K562 (cell line): ENCODE measurements at regions not wholly inside any gene's neighbourhood (a gene's known extent, or its start where the extent isn't known, plus 50 kb on each side); places are given as distances from the start of the nearest gene placed in this dataset.

Experiments
- ATAC-seq: fragments of 200-7000 bp; cut with Tn5 transposase; 3 replicates; pipeline ENCODE4 v1.9.1; 2020; ENCODE audit warnings: moderate library complexity
- BruUV-seq: library from RNA; stranded (reverse); fragments of 400-500 nt; replicated peaks from 2 replicates; lab custom pipeline; 2021; lab: Mats Ljungman, UMichigan
- CTCF ChIA-PET: fragments of 300-600 bp; formaldehyde crosslinking; extraction: SDS; loops from one replicate; lab custom pipeline; 2021; ENCODE audit warnings: low intra/inter-chr PET ratio; lab: Yijun Ruan, JAX
- POLR2A ChIA-PET: fragments of 300-600, 350-650 bp; sonication (Branson Sonifier 250); formaldehyde crosslinking; extraction: SDS; loops from one replicate; lab custom pipeline; 2021; ENCODE audit warnings: antibody characterized with exemption, inconsistent platforms; lab: Yijun Ruan, JAX
- DNase-seq, 4 experiments: peaks; one replicate each; pipeline versions ENCODE4 v3.0.0 to v3.0.0-alpha.2; 2011 to 2018; ENCODE audit warnings: low spot score in 3 of 4, mixed read lengths in 3 of 4; ENCODE audit errors: extremely low read depth in 1 of 4
- FAIRE-seq: peaks from 2 replicates; lab custom pipeline; 2011; peaks lifted over from hg19 to GRCh38; lab: Jason Lieb, UNC
- H2AFZ ChIP-seq: 2 replicates; pipeline ENCODE4 v1.6.0; 2011; ENCODE audit warnings: low read depth, low read length, control low read depth, inconsistent platforms
- H3K27ac ChIP-seq: fragments of 200-600 bp; 3 replicates; pipeline ENCODE4 v1.8.0; 2011; ENCODE audit warnings: low read depth, mild to moderate bottlenecking, control low read depth, inconsistent platforms, low read length, moderate library complexity, mixed read lengths; ENCODE audit errors: extremely low read depth
- H3K27me3 ChIP-seq, 2 experiments: fragments of 300-600 bp in 1 of 2; 2 replicates in 1 of 2; 3 replicates in 1 of 2; pipeline versions ENCODE4 v1.6.0 to v1.8.0; 2011; ENCODE audit warnings: inconsistent platforms in 2 of 2, low read length in 2 of 2, mild to moderate bottlenecking in 1 of 2, mixed read lengths in 1 of 2, moderate library complexity in 1 of 2; ENCODE audit not compliant: control insufficient read depth in 2 of 2, insufficient read depth in 2 of 2
- H3K36me3 ChIP-seq: fragments of 300-600 bp; 3 replicates; pipeline ENCODE4 v1.8.0; 2011; ENCODE audit warnings: mild to moderate bottlenecking, low read length, inconsistent platforms; ENCODE audit not compliant: control insufficient read depth, insufficient read depth
- H3K4me1 ChIP-seq, 2 experiments: fragments of 200-600 bp in 1 of 2; replicated peaks in 1 of 2; 2 replicates in 1 of 2; 3 replicates in 1 of 2; pipeline versions ENCODE4 v1.5.1 to v1.8.0; 2011; ENCODE audit warnings: inconsistent platforms in 2 of 2, low read length in 2 of 2, mild to moderate bottlenecking in 1 of 2, mixed read lengths in 1 of 2, moderate library complexity in 1 of 2; ENCODE audit not compliant: control insufficient read depth in 2 of 2, insufficient read depth in 2 of 2
- H3K4me2 ChIP-seq: 2 replicates; pipeline ENCODE4 v1.6.1; 2011; ENCODE audit warnings: low read length, control low read depth, inconsistent platforms, mixed read lengths; ENCODE audit not compliant: insufficient read depth
- H3K4me3 ChIP-seq: fragments of 200-600 bp; sonication (generic), shearing (Covaris generic); 2 replicates; pipeline ENCODE4 v1.5.1; 2016; ENCODE audit warnings: control low read depth, inconsistent platforms
- H3K79me2 ChIP-seq: fragments of 200-600 bp; 3 replicates; pipeline ENCODE4 v1.8.0; 2011; ENCODE audit warnings: low read length, inconsistent platforms; ENCODE audit not compliant: control insufficient read depth, insufficient read depth
- H3K9ac ChIP-seq, 2 experiments: 2 replicates each; pipeline versions ENCODE4 v1.6.0 to v1.6.1; 2011; ENCODE audit warnings: low read depth in 2 of 2, low read length in 2 of 2, control low read depth in 1 of 2, inconsistent platforms in 1 of 2, mild to moderate bottlenecking in 1 of 2, mixed read lengths in 1 of 2; ENCODE audit not compliant: insufficient read depth in 1 of 2
- H3K9me1 ChIP-seq: one replicate; pipeline ENCODE4 v1.6.0; 2011; ENCODE audit warnings: inconsistent platforms, mild to moderate bottlenecking, low read length, moderate library complexity; ENCODE audit not compliant: control insufficient read depth, insufficient read depth
- H3K9me3 ChIP-seq: replicated peaks from 2 replicates; pipeline ENCODE4 v1.5.1; 2011; ENCODE audit warnings: low read depth, low read length, inconsistent platforms; ENCODE audit not compliant: control insufficient read depth, insufficient read depth
- H4K20me1 ChIP-seq: replicated peaks from 2 replicates; pipeline ENCODE4 v1.6.1; 2011; ENCODE audit warnings: low read length, inconsistent platforms, mixed read lengths; ENCODE audit not compliant: control insufficient read depth, insufficient read depth
- ASH1L ChIP-seq: fragments of 450-650 bp; IDR thresholded peaks from 2 replicates; pipeline ENCODE4 v1.6.1; 2018; ENCODE audit warnings: borderline replicate concordance, mild to moderate bottlenecking, low read depth; ENCODE audit not compliant: partially characterized antibody
- HEY1 ChIP-seq: fragments of 250-450 bp; sonication (Bioruptor Pico); IDR thresholded peaks from 2 replicates; pipeline ENCODE4 v1.5.0; 2020; ENCODE audit warnings: mild to moderate bottlenecking, moderate library complexity, borderline replicate concordance
- PHF20 ChIP-seq: fragments of 450-650 bp; IDR thresholded peaks from 2 replicates; pipeline ENCODE4 v1.6.1; 2018; ENCODE audit not compliant: partially characterized antibody
- XRCC5 ChIP-seq: fragments of 200-400 bp; formaldehyde crosslinking; IDR thresholded peaks from 2 replicates; pipeline ENCODE4 v1.6.1; 2017; ENCODE audit warnings: low read depth, mild to moderate bottlenecking, low read length
- ZNF134 ChIP-seq: fragments of 250-450 bp; sonication (Bioruptor Pico); conservative IDR thresholded peaks from 2 replicates; pipeline ENCODE4 v1.4.0; 2020
- ZNF274 ChIP-seq: IDR thresholded peaks from 2 replicates; pipeline ENCODE4 v1.6.1; 2011; ENCODE audit warnings: low read depth, mild to moderate bottlenecking, low read length, moderate library complexity, borderline replicate concordance
- ZNF384 ChIP-seq: IDR thresholded peaks from 2 replicates; pipeline ENCODE4 v1.6.1; 2012; ENCODE audit warnings: low read depth, low read length, improper control_type of control experiment
- WGBS: fragments of 100-300 bp; shearing (Covaris generic); methylation state at CpG from one replicate; pipeline ENCODE4 v1.1.6; 2016; ENCODE audit warnings: low coverage, mixed read lengths; ENCODE audit not compliant: insufficient coverage; ENCODE audit errors: missing lambda C conversion rate; 5-methylcytosine and 5-hydroxymethylcytosine counted together
- in situ Hi-C: fragments of 300-500 bp; cut with MboI; formaldehyde crosslinking; loops from 4 replicates; pipeline ENCODE4 v1.15.0; 2018; ENCODE audit warnings: inconsistent platforms, mixed read lengths
- intact Hi-C: fragments of 100-400 bp; cut with micrococcal nuclease; formaldehyde crosslinking; loops from 2 replicates; pipeline ENCODE4 v1.14.2; 2022

DNA sequence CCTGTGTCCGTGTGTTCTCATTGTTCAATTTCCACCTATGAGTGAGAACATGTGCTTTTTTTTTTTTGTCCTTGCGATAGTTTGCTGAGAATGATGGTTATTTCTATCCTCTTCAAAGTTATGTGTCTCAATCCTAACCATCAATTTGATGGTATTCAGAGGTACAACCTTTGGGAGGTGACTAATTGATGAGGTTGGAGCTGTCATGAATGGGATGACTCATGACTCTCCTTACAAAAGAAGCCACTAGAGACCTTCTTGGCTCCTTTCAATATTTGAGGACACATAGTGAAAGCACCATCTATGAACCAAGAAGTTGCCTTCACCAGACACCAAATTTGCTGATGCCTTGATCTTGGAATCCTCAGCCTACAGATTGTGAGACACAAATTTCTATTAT, 677.1 kb upstream of the DDX18 start:
- H3K36me3 ChIP-seq: no peaks in the 10 kb centered on the region
- POLR2A ChIA-PET: no interaction called here
- BruUV-seq: no TSS peak
- intact Hi-C loops (no loop called here), in situ Hi-C loops (no loop called here)
- FAIRE-seq (no peak), DNase-seq (no peak), ATAC-seq (no peak)
- no peaks in the 10 kb centered on the region for H3K27me3 ChIP-seq
- H3K4me3 ChIP-seq: no peak overlapping the region
- H3K27ac ChIP-seq: no peak overlapping the region
- TF ChIP-seq ZNF274 (no peak), ASH1L (no peak), ZNF384 (no peak), PHF20 (no peak), ZNF134 (CRISPR knock-in tag) (no peak), XRCC5 (no peak), HEY1 (CRISPR knock-in tag) (no peak)
- H3K9me3 ChIP-seq: no peaks in the 10 kb centered on the region
- H3K79me2 ChIP-seq: no peaks in the 10 kb centered on the region
- CTCF ChIA-PET: no interaction called here
- no peaks in the 10 kb centered on the region for H3K9me1 ChIP-seq
- no peaks in the 10 kb centered on the region for H4K20me1 ChIP-seq
- WGBS: no CpG with 5 or more reads among the region's 2 CpGs
- no peak overlapping the region for H3K9ac ChIP-seq
- H3K4me2 ChIP-seq: no peak overlapping the region
- no peak overlapping the region for H2AFZ ChIP-seq
- no peaks in the 10 kb centered on the region for H3K4me1 ChIP-seq
